Right ventricle myocardium superior (tissue), 1 donor: ENCODE measurements at regions not wholly inside any gene's neighbourhood (a gene's known extent, or its start where the extent isn't known, plus 50 kb on each side); places are given as distances from the start of the nearest gene placed in this dataset.
"Not testable (repeated sequence)": the region's sequence is repeated elsewhere in the genome, so short reads cannot be mapped to it uniquely, and the experiment has no call there.

Experiments
- ATAC-seq: fragments of 200-7000 bp; cut with Tn5 transposase; one replicate; pipeline ENCODE4 v1.9.1; 2020; ENCODE audit warnings: mild to moderate bottlenecking; ENCODE audit not compliant: poor library complexity
- DNase-seq: peaks from one replicate; pipeline ENCODE4 v3.0.0-alpha.2; 2020
- intact Hi-C: fragments of 100-400 bp; cut with DNase I; formaldehyde crosslinking; loops from one replicate; pipeline ENCODE4 v1.11.2; 2022
- donor health status: DM: no; HTN: yes; CAD: no; lungs with severe emphysema.

GRCh38 chr4:169934794-169935429, 91.3 kb downstream of the MFAP3L start:
- DNase-seq: no peak
- intact Hi-C loops: no loop called here

GRCh38 chr4:169933531-169933930, 92.7 kb downstream of the MFAP3L start:
- DNase-seq (no peak), ATAC-seq (no peak)
- intact Hi-C loops: no loop called here

More at GRCh38 chr4:169934794-169935429, 91.3 kb downstream of the MFAP3L start:
- no peak for ATAC-seq

- ATAC-seq (no peak), DNase-seq (no peak)
- intact Hi-C loops: no loop called here
Measured at GRCh38 chr4:169931964-169932363, 94.2 kb downstream of the MFAP3L start.

- ATAC-seq, intact Hi-C loops, DNase-seq: not testable (repeated sequence)
Measured at GRCh38 chr4:169930755-169931154, 95.4 kb downstream of the MFAP3L start.

GRCh38 chr4:169927280-169927679, 98.9 kb downstream of the MFAP3L start:
- DNase-seq: no peak
- intact Hi-C loops: no loop called here

GRCh38 chr4:169925678-169926077, 100.5 kb downstream of the MFAP3L start:
- intact Hi-C loops: no loop called here
- no peak for ATAC-seq
- DNase-seq: no peak

More at GRCh38 chr4:169927280-169927679, 98.9 kb downstream of the MFAP3L start:
- ATAC-seq: no peak

GRCh38 chr4:169922632-169923276, 103.4 kb downstream of the MFAP3L start:
- DNase-seq: no peak
- ATAC-seq: no peak
- intact Hi-C loops: no loop called here

GRCh38 chr4:169921732-169922131, 104.5 kb downstream of the MFAP3L start:
- DNase-seq (no peak), ATAC-seq (no peak)
- intact Hi-C loops: no loop called here

- intact Hi-C loops: no loop called here
- DNase-seq: no peak
- no peak for ATAC-seq
Measured at GRCh38 chr4:169921237-169921636, 105.0 kb downstream of the MFAP3L start.

GRCh38 chr4:169919194-169920124, 106.7 kb downstream of the MFAP3L start:
- DNase-seq, intact Hi-C loops, ATAC-seq: not testable (repeated sequence)

- DNase-seq: no peak
- intact Hi-C loops: no loop called here
- ATAC-seq: no peak
Measured at GRCh38 chr4:169915545-169915944, 110.7 kb downstream of the MFAP3L start.

- DNase-seq (no peak), ATAC-seq (no peak)
- intact Hi-C loops: no loop called here
Measured at GRCh38 chr4:169914866-169915265, 111.3 kb downstream of the MFAP3L start.

- intact Hi-C loops: no loop called here
- no peak for ATAC-seq
- no peak for DNase-seq
Measured at GRCh38 chr4:169912996-169913395, 113.2 kb downstream of the MFAP3L start.

- ATAC-seq (no peak), DNase-seq (no peak)
- intact Hi-C loops: no loop called here
Measured at GRCh38 chr4:169909897-169910296, 116.3 kb downstream of the MFAP3L start.

- intact Hi-C loops: no loop called here
- DNase-seq (no peak), ATAC-seq (no peak)
Measured at GRCh38 chr4:169909479-169909878, 116.7 kb downstream of the MFAP3L start.

GRCh38 chr4:169907705-169908104, 118.5 kb downstream of the MFAP3L start:
- no peak for ATAC-seq
- intact Hi-C loops: no loop called here
- no peak for DNase-seq

GRCh38 chr4:169906821-169907220, 119.4 kb downstream of the MFAP3L start:
- no peak for ATAC-seq
- intact Hi-C loops: no loop called here
- DNase-seq: no peak

GRCh38 chr4:169906104-169906503, 120.1 kb downstream of the MFAP3L start:
- DNase-seq (no peak), ATAC-seq (no peak)
- intact Hi-C loops: no loop called here

GRCh38 chr4:169902658-169903345, 123.4 kb downstream of the MFAP3L start:
- intact Hi-C loops: no loop called here
- DNase-seq (no peak), ATAC-seq (no peak)
